Erythroblast (primary cell): ENCODE measurements at regions not wholly inside any gene's neighbourhood (a gene's known extent, or its start where the extent isn't known, plus 50 kb on each side); places are given as distances from the start of the nearest gene placed in this dataset.

Experiments
- DNase-seq, 2 experiments: peaks; one replicate each; lab custom pipeline; 2025; lab: John Stamatoyannopoulos, UW
- GATA1 ChIP-seq: IDR thresholded peaks from 2 replicates; pipeline ENCODE4 v1.6.1; 2011; ENCODE audit warnings: low read depth, mild to moderate bottlenecking, control low read depth, low read length, moderate library complexity
- POLR2A ChIP-seq: IDR thresholded peaks from 2 replicates; pipeline ENCODE4 v1.6.1; 2011; ENCODE audit warnings: mild to moderate bottlenecking, low read length

DNA sequence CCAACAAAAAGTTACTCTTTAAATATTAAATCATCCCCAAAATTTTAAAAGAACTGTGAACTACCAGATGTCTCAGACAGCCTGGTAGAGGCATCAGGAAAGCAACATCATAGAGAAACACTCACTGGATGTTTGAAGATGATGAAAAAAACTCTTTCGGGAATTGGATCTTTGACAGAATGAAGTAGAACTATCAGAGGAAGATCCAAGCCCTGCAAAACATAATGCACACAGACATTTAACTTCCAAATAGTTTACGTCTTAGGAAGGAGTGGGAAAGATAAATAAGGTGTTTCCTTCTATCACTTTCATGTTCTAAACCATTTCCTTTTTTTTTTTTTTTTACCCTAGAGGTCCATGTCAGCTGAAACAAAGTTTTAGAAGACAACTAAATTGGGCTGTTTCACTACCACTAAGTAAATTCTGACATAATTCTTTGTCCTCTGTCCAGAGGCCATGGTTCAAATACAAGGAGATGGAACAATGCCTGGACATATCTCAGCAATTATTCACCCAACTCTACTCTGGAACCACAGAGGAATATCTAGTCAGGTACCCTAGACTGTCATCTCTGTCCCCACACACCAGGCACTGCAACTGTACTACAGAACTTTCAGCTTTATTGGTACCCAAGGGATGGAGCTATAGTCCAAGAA lies 217.7 kb upstream of the INTU start:
- TF ChIP-seq GATA1 = no peak
- TF ChIP-seq POLR2A = no peak
- no peak for DNase-seq

DNA sequence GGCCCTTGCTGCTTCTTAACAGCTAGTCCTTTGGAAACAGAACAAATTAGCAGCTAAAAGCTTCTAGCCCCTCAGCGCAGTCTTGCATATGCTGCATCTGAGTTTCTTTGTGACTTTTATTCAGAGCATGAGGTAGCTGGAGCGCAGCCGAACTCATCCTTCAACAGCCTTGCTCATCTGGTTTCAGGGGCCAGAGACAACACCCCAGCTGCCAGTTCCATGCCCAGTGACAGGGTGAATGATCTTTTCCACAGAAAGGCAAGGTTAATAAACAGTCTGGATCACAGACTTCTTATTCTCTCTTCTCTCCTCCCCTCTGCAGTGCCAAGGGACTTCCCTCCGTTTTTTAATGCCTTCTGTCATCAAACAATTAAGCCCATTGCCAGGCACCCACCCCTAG lies 216.6 kb upstream of the INTU start:
- DNase-seq = no peak
- no peak for TF ChIP-seq GATA1
- TF ChIP-seq POLR2A = no peak

DNA sequence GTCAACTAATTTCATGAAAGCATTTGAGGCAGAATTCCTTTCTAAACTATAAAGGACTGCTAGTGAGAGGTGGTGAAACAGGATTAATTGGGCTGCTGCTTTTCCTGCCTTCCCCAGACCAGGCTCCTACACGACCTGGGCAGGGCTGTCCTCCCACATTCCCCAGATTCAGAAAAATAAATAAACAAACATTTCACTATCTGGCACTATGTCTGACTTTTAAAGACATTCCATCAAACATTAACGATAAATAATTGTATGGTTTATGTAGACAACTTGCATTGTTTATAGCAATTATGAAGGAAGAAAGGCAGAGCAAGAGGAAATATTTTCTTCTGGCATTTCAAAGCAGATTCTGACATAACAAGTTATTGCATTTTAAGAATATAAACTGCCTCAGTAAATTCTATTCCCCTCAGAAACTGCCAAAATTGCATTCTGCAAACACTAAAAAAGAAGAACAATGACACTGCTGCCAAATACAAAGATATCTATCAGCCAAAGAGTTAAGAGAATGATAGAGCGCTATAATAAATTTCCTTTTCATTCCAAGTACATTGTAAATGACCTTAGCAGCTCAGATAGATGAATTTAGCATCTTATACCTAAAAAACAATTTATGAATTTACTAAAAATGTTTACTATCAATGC lies 214.7 kb upstream of the INTU start:
- DNase-seq = no peak
- TF ChIP-seq GATA1 (no peak), POLR2A (no peak)

DNA sequence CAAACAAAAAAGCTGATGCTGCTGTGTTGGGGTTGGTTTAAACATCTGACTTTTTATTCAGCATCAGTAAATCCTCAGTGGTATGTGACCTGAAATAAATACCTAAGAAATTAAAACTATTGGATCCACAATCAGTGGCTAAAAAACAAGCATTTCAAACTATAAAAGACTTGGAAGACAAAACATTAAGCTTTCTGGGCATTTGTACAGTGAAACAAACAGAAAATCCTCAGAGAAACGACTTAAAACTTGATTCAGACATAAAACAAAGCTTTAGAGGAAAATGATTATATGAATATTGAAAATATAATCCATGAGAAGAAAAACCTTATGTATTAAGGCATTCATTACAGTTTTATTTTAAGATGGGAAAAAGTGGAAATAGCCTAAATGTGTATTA lies 213.3 kb upstream of the INTU start:
- no peak for TF ChIP-seq GATA1
- TF ChIP-seq POLR2A = no peak
- no peak for DNase-seq

DNA sequence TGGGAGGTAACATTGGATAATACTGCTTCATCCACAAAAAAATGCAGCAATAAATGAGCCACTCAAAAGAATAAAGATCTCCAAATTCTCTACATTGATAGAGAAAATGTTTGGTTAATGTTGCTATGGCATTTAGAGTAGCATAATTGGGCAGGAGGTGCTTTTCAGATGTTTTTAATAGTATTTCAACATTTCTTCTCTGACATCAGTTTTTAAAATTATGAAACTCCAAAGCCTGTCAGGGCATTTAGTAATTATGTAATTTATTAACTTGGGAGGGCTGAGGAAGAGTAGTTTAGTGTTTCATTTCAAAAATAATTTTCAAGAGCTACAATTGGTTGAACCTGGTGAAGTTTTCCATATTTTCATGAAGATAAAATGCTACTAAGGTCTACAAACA lies 211.3 kb upstream of the INTU start:
- DNase-seq = no peak
- TF ChIP-seq POLR2A (no peak), GATA1 (no peak)

DNA sequence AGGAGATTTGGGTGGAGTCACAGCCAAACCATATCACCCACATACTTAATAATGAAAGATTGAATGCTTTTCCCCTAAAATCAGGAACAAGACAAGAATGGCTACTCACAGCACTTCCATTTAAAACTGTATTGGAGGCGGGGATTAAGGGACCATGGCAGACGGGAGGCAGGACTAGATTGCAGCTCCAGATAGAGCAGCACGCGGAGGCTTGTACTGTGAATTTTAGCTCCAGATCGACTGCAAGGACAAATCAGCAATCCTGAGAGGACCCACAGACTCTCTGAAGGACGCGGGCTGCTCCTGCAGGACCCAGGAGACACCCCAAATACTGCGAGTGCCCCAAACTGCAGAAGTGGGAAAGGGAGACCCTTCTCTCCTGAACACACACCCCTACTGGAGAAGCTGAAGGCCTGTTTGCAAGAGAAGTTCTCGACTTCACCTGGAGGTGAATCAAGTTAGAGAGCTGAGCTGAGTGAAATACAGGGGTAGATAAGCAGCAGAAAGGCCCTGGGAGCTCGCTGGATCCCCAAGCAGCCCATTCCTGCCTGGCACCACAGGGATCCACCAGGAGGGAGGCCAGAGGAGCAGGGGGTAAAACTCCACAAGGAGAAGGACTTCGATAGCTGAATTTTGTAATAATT lies 207.4 kb upstream of the INTU start:
- TF ChIP-seq GATA1 = no peak
- TF ChIP-seq POLR2A = no peak
- DNase-seq = no peak

DNA sequence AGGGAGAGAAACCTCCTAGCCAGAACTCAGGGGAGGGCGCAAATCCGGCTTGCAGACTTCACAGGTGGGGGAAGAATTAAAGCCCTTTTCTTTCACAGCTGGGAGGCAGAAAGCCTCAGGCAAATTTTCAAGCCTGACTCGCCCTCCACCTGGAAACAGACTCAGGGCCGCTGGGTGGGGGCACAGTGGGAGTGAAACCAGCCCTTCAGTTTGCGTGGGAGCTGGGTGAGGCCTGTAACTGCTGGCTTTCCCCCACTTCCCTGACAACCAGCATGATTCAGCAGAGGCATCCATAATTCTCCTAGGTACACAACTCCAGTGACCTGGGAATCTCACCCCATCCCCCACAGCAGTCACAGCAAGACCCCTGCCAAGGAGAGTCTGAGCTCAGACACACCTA lies 206.9 kb upstream of the INTU start:
- TF ChIP-seq POLR2A (no peak), GATA1 (no peak)
- no peak for DNase-seq

DNA sequence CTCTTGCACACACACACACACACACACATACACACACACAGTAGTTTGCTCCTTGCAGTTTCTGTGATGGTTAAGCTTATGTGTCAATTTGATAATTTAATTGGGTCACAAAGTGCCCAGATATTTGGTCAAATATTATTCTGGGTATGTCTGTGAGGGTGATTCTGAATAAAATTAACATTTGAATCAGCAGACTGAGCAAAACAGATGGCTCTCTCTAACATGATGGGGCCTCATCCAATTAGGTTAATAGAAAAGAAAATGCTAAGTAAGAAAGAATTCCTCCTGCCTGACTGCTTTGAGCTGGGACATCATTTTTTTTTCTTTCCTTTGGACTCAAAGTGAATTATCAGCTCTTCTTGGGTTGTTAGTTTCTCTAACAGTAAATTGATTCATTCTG lies 191.2 kb upstream of the INTU start:
- TF ChIP-seq GATA1 = no peak
- no peak for TF ChIP-seq POLR2A
- no peak for DNase-seq

DNA sequence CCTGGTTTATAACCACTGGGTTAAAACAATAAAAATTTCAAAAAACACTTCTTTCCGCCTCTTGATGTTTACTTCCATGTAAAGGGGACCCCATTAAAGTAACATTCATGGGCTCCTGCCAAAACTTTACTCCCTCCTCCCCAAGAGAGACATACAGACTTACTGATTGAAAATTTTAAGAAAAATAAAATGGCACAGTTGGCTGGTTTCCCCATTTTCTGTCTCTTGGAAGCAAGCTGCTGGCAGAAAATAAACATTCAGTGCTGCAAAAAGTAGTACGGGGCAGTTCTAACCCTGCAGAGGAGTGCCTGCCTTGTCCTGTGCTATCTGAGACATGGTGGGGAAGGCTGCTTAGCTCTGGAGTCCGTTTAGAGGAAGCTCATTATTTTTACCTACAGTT lies 187.3 kb upstream of the INTU start:
- TF ChIP-seq POLR2A = no peak
- no peak for TF ChIP-seq GATA1
- no peak for DNase-seq

DNA sequence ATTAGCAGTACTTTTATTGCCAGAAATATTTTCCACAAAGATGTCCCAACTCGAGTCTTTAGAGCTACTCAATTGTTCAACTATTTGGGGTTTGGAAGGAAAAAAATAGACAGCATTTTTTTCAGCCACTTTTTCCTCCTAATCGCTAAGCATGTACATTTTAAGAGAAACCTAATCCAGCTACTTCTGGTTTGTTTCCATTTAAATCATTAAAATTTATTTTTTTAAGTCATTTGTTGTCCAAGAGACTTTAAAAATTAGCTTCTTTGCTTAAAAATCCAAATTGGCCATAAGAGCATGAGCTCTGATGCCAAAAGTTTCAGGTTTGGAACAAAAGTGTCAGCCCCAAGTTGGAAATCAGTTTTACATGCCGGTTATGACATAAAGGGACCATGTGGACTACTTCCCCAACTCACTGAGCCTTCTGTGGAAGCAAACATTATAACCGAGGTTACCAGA lies 186.3 kb upstream of the INTU start:
- TF ChIP-seq POLR2A (no peak), GATA1 (no peak)
- DNase-seq = no peak

DNA sequence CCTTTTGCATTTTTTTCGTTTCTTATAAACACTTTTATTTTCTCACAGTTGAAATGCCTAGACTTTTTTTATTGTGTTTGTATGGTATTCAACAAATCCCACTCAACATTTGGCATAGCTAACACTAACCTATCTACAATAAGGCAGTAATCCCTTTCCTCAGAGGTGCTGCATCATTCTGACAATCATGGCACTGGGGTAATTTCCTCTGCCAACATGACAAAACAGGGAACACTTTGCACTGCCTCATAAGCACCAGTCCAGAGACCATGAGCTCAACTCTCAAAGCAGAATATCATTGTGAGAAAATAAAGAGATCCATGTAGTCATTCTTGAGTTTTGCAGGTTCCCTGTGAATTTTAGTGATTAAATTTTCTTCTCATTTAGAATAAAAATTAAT lies 183.8 kb upstream of the INTU start:
- DNase-seq = no peak
- no peak for TF ChIP-seq GATA1
- TF ChIP-seq POLR2A = no peak

DNA sequence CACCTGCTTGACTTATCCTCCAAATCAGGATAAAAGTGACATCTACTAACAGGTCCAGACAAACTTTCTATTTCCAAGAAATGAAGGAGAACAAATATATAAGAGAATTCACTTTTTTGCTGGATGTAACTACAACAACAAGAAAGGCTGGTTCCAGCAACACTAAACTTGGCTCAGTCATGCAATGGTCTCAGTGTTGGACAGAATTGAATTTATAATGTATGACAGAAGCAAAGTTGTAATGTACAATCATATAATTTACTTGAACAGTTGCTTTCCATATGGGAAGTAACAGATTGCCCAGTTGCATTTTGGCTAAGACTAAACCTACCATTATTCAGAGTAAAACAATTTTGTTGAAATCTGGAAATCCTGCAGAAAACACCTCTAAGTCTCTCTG lies 183.3 kb upstream of the INTU start:
- TF ChIP-seq GATA1 (no peak), POLR2A (no peak)
- no peak for DNase-seq

DNA sequence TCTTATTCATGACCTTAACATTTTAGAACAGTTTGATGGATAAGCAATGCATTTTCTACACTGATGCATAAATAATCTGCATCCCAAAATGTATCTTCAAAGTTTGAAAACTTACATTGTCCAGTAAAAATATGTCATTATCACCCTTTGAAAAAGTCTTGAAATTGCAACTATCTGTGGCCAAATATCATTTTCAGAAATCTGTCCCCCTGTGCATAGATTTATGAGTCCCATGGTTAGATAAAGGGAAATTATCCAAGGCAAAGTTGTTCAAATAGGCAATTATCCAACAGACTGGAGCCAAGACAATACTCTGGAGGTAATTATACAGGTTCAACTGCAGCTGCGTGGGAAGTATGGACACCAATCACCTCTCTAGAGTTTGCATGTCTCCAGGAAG lies 182.5 kb upstream of the INTU start:
- DNase-seq = no peak
- TF ChIP-seq GATA1 = no peak
- TF ChIP-seq POLR2A = no peak

DNA sequence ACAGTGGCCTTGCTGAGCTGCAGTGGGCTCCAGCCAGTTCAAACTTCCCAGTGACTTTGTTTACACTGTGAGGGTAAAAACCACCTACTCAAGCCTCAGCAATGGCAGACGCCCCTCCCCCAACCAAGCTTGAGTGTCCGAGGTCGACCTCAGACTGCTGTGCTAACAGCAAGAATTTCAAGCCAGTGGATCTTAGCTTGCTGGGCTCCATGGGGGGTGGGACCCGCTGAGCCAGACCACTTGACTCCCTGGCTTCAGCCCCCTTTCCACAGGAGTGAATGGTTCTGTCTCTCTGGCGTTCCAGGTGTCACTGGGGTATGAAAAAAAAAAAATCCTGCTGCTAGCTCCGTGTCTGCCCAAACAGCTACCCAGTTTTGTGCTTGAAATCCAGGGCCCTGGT lies 168.9 kb upstream of the INTU start:
- TF ChIP-seq POLR2A = no peak
- no peak for TF ChIP-seq GATA1
- no peak for DNase-seq
